ENCODE measurements at regions not wholly inside any gene's neighbourhood (a gene's known extent, or its start where the extent isn't known, plus 50 kb on each side); places are given as distances from the start of the nearest gene placed in this dataset.

DNA sequence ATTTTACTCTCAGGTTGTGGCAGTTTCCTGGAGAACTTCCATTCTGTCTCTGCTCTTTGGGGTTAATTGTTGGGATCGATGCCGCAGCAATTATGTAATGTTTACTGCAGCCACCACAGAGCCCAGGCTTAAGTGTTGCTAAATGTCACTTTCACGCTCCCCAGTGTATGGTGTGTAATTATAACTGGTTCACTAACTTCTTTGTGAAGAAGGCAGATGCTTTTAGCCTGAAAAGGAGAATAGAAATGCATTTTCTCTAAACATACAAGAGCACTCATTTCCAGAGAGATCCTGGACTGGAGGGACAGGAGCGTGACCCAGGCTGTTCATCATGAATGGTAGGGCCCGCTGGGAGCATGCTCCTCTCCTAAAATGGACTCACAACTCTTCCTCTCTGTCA is 132.2 kb upstream of the PLET1 start:
- no peak for DNase-seq (ENCODE audit: low spot score)
- in situ Hi-C loops (cut with HindIII; ENCODE audit: low sequenced_read_pairs): no loop called here

GRCh38 chr11:112394304-112394703 is 133.6 kb upstream of the PLET1 start:
- in situ Hi-C loops (cut with HindIII; ENCODE audit: low sequenced_read_pairs): no loop called here
- no peak for DNase-seq (ENCODE audit: low spot score)

GRCh38 chr11:112396076-112396475 is 135.4 kb upstream of the PLET1 start:
- in situ Hi-C loops (cut with HindIII; ENCODE audit: low sequenced_read_pairs): no loop called here
- DNase-seq (ENCODE audit: low spot score): no peak

GRCh38 chr11:112398798-112399478 is 138.3 kb upstream of the PLET1 start:
- no peak for DNase-seq (ENCODE audit: low spot score)
- in situ Hi-C loops (cut with HindIII; ENCODE audit: low sequenced_read_pairs): no loop called here

DNA sequence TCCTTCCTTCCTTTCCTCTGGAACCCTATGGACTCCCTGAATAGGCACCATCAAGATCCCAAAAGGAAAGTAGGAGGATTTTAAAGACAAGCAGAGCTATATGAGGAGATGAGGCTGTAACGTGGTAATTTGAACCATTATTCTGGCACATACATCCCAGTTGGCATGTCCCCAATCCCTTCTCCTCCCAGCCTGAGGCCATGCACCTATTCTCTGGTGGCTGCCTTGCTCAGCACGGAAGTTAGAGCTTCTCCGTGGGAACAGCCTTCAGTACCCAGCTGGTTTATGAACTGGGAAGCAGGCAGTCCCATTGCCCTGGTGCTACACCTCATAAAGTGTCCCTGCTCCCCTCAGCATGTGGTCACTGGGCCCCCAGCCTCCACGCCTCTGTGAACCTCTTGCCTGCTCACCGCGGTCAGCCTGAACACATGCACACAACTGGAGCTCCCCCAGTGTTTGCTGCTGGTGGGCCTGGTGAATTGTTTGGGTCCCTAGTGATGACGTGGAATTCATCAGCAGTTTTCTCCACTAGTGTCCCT is 139.9 kb upstream of the PLET1 start:
- in situ Hi-C loops (cut with HindIII; ENCODE audit: low sequenced_read_pairs): no loop called here
- no peak for DNase-seq (ENCODE audit: low spot score)

DNA sequence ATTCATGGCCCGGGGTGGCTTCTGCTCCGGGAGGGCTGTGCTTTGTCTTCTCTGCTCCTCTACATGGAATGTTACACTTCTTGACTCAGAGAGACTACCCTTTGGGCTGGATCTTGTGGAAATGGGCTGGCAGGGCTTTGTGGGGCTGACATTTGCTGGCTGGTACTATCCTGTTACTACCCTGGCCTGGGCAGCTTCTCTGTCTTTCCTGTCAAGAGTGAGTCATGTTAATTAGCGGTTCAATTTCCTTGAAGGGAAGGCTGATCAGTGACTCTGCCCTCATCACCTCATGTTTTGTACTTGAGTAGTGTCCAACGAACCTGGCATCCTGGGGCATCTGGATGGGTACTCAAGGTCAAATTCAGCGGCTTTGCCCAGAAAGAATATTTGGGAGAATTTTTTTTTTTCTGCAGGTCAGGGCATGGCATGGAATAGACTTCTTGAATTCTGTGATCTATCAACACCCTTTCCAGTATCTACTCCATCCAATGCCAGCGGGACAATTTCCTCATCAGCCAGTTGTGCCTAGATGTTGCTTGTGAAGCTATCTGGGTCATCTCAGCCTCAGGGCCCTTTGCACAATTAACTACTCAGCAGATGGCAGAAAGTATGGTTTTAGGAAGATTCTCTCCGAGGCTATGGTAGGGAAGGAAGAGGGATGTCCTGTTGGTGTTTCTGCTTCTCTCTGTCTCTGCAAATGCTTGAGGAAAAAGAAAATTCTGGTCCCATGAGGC is 140.5 kb upstream of the PLET1 start:
- in situ Hi-C loops (cut with HindIII; ENCODE audit: low sequenced_read_pairs): no loop called here
- no peak for DNase-seq (ENCODE audit: low spot score)

DNA sequence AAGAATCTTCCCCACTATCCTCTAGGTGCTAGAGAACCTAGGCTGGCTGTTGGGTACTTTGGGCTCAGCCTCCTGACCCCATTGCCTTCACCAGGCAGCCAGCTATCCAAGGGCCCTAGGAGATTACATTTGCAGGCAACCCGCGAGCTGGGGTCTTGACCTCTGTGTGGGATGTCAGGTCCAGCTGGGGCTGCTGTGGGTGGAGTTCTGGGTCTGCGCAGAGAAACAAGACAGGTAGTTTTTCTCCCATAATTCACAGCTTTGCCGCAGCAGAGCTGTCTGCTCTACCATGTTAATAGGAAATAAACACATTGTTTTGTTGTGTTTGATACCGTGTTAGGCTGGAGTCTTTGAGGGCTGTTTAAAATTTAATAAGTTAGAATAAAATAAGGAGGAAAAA is 142.8 kb upstream of the PLET1 start:
- in situ Hi-C loops (cut with HindIII; ENCODE audit: low sequenced_read_pairs): no loop called here

DNA sequence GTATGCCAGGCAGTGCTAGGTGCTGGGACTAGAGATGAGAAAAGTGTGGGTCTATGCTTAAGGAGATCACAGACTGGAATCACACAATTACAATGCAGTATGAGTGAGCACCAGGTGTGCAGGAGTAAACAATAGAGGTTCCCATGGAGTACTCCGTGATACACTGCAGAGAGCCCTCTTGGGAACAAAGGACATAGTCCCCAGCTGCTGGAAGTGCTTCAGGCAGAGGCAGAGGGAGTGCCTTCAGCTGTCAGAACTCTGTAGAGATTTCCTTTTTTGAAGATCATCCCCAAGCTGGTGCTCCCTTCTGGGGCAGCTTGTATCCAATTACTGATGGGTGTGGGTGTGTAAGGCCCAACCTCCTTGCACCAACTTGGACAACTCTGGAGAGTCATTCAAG is 143.5 kb upstream of the PLET1 start:
- DNase-seq (ENCODE audit: low spot score): no peak
- in situ Hi-C loops (cut with HindIII; ENCODE audit: low sequenced_read_pairs): no loop called here

More for the DNA sequence above, 142.8 kb upstream of the PLET1 start:
- no peak for DNase-seq (ENCODE audit: low spot score)

DNA sequence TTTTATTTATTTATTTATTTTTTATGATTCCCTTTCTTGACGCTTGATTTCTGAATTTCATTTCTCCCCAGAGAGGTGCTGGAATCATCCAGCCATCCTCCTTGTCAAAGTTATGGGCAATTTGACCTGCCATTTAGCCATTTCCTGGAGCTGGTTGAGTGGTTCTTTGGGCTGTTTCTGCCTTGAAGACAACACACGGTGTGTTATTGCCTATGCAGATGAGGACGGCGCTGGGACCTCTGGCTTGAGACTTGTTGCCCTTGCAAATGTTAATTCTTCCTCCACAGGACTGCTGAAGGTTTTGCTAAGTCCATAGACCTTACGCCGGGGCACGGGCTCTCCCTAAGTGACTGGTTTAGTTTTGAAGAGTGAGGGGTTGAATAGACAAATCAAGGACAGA is 147.9 kb upstream of the PLET1 start:
- DNase-seq (ENCODE audit: low spot score): no peak
- in situ Hi-C loops (cut with HindIII; ENCODE audit: low sequenced_read_pairs): no loop called here

GRCh38 chr11:112410325-112410724 is 149.7 kb upstream of the PLET1 start:
- DNase-seq (ENCODE audit: low spot score): no peak
- in situ Hi-C loops (cut with HindIII; ENCODE audit: low sequenced_read_pairs): no loop called here

DNA sequence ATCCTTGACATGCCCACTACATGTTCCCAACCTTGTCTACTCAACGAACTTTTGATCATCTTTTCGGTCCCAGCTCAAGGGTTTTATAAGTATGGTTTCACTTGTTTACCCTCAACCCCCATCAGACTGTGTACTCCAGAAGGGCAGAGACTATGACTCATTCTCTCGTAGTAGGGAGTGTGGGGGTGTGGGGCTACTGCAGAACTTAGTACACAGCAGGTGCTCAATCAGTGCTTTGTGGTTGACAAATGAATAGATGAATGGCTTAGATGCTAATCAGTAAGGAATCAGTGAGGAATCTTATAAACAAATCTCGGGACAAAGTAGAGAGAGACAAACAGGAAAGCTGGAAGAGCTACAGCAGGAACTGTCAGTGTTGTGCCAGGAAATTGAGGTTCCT is 151.7 kb upstream of the PLET1 start:
- DNase-seq (ENCODE audit: low spot score): no peak
- in situ Hi-C loops (cut with HindIII; ENCODE audit: low sequenced_read_pairs): no loop called here

- in situ Hi-C loops (cut with HindIII; ENCODE audit: low sequenced_read_pairs): no loop called here
- DNase-seq (ENCODE audit: low spot score): no peak
Measured at GRCh38 chr11:112417339-112417738, 156.7 kb upstream of the PLET1 start.

- DNase-seq (ENCODE audit: low spot score): no peak
- in situ Hi-C loops (cut with HindIII; ENCODE audit: low sequenced_read_pairs): no loop called here
Measured at GRCh38 chr11:112418438-112418837, 157.8 kb upstream of the PLET1 start.

DNA sequence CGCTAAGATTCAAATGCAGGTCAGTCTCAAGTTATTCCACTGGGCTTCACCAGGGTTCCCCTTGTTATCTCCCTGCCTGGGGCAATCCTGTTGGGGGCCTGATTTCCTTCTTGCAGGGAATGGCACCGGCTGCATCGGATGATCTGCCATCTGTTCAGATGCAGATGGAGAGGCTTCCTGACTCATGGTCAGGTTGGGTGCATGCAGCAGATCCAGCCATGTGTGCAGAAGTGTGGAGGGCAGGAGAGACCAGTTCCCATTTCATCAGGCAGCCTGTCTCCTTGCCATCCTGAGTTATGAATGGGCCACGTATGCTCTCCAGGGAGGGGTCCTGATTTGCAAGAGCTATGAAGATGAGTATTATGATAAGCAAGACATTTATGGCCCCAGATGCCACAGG is 161.2 kb upstream of the PLET1 start:
- in situ Hi-C loops (cut with HindIII; ENCODE audit: low sequenced_read_pairs): no loop called here
- DNase-seq (ENCODE audit: low spot score): peak; percentile 54

- in situ Hi-C loops (cut with HindIII; ENCODE audit: low sequenced_read_pairs): no loop called here
Measured at GRCh38 chr11:112425121-112425520, 164.5 kb upstream of the PLET1 start.

GRCh38 chr11:112437096-112437495 is 176.4 kb upstream of the PLET1 start:
- DNase-seq (ENCODE audit: low spot score): no peak
- in situ Hi-C loops (cut with HindIII; ENCODE audit: low sequenced_read_pairs): no loop called here

More at GRCh38 chr11:112425121-112425520, 164.5 kb upstream of the PLET1 start:
- DNase-seq (ENCODE audit: low spot score): no peak

GRCh38 chr11:112439614-112440013 is 179.0 kb upstream of the PLET1 start:
- in situ Hi-C loops (cut with HindIII; ENCODE audit: low sequenced_read_pairs): no loop called here
- no peak for DNase-seq (ENCODE audit: low spot score)

DNA sequence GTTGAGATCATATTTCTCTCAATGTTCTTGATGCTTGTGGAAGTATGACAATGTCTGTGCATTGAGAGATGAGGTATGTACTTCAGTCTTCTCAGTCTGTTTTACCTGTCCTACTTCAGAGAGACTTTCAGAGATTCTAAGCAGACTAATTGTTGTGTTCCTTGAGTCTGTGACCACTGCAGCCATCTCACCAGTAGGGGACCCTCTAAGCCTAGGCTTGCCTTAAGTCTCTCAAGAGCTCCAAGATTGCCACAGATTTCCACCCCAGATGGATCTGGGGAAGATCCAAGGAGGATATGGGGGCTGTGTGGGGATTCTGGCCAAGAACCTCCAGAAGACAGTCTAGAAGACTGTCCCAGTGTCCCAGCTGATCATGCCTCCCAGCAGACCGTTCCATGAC is 179.9 kb upstream of the PLET1 start:
- in situ Hi-C loops (cut with HindIII; ENCODE audit: low sequenced_read_pairs): no loop called here
- DNase-seq (ENCODE audit: low spot score): no peak

- no peak for DNase-seq (ENCODE audit: low spot score)
- in situ Hi-C loops (cut with HindIII; ENCODE audit: low sequenced_read_pairs): no loop called here
Measured at GRCh38 chr11:112448168-112448567, 187.5 kb upstream of the PLET1 start.

DNA sequence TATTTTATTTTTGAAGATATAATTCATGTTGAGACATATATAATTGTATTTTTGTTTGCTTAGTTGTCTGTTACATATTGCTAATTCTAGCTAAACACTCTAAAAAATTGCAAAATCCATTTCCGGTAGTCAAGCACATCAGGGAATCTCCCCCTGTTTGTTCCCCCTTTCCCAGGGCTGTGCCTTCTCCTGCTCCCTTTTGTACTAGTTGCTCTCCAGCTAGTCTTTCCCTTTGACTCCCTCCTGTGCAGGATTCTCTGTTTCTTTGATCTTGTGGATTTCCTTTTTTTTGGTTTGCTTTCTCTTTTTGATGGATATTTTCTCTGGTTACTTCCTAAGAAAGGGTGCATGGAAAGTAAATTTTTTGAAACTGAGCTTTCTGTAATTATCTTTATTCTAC is 188.1 kb upstream of the PLET1 start:
- DNase-seq (ENCODE audit: low spot score): no peak
- in situ Hi-C loops (cut with HindIII; ENCODE audit: low sequenced_read_pairs): no loop called here

DNA sequence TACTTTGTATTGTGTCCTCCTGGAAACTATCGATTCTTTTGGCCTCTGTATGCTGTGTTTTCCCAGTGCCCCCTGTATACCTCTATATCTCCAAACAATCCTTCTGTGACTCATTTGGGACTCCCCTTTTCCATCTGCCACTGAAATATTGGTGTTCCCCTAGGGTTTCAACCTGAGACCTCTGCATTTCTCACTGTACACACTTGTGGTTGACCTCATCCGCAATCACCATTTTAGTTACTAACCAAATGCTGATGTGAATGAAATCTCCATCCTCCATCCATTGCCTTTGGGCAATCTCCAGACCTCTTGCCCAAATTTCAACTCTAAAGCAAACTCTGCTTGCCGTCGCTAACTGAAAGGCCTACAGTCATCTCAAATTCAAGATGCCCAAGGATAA is 190.6 kb upstream of the PLET1 start:
- in situ Hi-C loops (cut with HindIII; ENCODE audit: low sequenced_read_pairs): no loop called here
- no peak for DNase-seq (ENCODE audit: low spot score)
